GM19351 (cell line): ENCODE measurements at regions not wholly inside any gene's neighbourhood (a gene's known extent, or its start where the extent isn't known, plus 50 kb on each side); places are given as distances from the start of the nearest gene placed in this dataset.

Experiments used
- ATAC-seq: cut with Tn5 transposase; IDR thresholded peaks from one replicate; pipeline ENCODE4 v1.9.1; 2021; ENCODE audit warnings: mild to moderate bottlenecking, moderate library complexity; ENCODE audit not compliant: unreplicated experiment

DNA sequence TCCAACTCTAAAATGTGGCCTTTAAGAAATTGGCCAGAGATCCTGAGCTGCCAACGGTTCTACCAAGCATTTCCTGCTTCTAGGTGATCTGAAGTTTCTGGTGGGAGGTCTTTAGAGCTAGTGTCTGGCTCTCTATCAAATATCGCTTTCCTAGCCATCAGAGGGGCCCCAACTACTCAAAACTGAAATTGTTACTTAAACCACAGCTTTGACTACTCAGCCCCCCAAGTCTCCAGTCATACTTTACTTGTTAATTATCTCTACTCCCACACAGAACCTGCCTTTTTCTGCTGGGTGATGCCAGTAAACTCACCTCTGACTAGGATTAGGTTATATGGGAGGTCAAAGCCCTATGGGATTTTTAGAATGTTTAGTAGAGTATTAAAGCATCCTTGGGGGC lies 95.1 kb downstream of the FASLG start:
- no peak for ATAC-seq

DNA sequence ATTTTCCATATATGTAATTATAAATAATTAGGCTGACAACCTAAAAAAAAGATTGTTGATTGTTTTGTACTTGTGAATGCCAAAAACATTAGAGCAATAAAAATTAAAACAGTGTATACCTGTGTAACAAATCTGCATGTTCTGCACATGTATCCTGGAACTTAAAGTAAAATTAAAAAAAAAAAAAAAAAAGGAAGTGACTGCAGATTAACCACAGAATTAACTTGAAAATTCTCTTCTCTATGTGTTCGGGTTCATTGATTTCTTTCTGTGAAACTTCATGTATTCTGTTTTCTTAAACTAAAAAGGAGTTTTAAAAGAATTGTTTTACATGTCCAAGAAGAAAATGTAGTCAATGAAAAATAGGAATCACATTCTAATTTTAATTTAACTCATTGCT lies 95.7 kb downstream of the FASLG start:
- ATAC-seq: no peak

DNA sequence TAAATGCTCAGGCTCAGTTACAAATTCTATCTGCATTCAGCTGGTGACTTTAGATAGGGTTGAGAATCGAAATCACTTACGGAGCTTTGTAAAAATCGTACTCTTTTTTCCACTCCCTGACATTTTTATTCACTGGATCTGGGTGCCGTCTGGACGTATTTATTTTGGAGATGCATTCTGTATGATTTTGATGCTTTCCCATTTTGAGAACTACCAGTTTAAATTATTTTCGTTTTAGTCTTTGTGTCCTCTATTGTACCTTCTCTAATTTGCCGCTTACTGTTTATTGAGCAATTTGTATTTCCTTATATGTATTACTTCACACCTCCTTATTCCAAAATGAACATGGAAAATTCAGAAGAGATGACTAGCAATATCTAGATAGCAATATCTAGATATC lies 96.2 kb downstream of the FASLG start:
- no peak for ATAC-seq

DNA sequence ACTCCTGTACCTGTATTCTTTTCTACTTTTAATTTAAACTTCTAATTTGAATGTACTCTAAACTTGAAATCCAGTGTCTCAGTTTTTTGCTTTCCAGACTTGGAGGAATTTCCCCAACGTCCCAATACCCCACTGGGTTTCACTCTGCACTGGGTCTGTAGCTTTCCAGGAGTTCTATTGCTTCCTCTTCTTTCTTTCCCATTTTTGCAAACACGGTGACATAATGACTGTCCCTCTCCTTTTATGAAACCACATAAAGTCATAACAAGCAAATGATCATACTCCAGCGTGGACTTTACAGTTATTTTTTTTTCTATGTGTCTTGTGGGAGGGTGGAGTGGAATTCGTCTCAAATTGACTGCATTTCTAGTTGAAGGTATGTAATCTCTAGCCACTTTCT lies 97.1 kb downstream of the FASLG start:
- no peak for ATAC-seq

DNA sequence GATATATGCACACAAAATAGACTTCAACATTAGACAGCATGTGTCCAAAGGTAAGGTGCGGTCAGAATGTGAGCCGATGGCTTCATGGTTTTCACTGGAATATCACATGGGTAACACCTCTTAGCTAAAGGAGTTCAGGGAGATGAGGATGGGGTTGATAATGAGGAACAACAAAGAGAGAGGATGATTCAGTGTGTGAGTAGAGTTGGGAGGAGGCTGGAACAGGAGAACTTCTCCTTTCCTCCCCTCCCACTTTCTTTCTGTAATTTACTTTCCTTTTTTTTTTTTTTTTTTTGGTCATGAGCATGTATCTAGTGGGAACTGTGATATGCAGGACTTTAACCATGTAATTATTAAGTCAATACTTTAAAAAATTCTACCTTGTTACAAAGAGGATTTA lies 99.4 kb downstream of the FASLG start:
- ATAC-seq: no peak

DNA sequence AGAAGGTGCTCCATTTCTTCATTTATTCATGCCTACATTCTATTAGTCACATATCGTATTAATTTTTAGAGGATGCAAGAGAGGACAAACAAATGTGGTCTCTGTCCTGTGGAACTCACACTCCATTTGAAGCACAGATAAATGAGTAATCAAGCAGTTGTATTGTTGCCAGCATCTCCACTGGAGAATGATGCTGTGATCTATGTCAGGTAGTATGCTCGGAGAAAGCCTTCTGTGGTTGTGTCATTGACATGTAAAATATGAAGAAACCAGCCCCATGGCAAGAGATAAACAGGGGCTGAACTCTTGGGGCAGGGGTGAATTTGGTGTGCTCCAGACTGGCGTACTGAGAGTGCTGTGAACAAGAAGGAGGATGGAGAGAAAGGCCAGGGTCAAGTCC lies 101.2 kb downstream of the FASLG start:
- no peak for ATAC-seq

DNA sequence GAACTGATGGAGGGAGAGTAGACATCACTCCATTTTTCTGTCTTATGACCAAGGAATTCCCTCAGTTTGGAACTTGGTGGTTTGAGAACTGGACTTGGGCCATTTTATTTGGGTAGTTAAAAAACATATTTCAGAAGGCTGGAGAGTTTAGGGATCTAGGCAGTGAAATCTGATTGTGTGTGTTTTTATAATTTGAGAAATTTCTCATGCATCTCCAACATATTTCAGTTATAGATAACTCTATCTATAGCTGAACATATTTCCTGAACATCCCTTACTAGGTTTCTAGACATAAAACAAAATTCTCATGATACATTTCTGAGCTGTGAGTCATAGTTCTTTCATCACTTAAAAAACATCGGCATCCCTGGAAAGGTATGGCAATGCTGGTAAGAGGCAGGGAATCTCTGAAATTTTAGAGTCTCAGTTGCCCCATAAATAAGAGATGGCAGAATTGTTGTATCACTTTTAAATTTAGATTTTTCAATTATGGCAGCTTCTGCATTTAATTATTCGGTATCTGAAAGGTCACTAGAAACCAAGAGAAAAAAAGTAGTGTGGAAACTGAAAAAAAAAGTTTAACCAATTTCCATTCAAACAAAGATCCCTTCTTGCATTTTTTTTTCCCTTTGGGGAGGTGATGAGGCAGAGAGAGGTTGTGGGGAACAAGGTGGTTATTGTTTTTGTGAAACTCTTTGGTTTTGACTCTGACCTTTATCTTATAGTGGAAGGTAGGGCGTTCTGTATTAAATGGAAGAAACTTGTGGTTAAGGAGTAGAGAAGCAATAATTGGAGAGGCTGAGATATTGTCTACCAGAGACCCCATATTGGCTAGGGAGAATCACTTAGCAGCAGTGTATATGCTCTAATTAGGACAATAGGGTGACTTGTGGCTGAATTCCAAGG lies 102.9 kb downstream of the FASLG start:
- no peak for ATAC-seq

DNA sequence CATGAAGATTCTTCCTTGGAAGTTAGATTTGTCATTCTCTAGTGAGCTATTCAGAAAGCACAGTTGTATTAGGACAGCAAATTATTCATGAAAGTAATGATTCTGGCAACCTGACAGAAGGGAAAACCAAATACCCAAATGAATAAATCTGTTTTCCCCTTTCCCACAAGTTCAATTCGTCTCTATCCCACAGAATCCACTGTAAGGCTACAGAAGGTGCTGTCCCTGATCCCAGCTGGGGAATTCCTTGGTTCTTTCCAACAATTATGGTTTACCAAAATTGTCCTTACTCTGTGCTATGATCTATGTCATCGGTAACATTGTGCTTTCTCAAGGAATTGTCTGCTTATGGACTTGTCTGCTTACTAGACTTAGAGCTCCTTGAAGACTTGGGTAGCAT lies 104.2 kb downstream of the FASLG start:
- no peak for ATAC-seq

DNA sequence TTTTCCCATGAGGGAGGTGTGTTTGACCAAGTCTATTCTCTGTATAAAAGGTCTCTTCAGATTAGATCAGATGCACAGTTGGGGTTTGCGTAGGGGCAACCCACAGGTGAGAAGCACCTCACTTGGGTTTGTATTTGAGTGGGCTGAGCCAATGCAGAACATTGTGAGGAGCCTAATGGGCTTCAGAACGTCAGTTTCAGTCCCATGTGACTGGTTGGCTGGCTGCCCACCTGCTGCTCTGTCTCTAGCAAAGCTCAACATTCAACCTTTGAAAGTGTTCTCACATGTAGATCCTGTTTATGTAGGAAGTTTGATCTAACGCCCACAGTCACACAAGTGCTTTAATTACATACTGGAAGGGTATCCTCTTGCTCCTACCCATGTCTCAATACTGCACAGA lies 105.5 kb downstream of the FASLG start:
- ATAC-seq: no peak

DNA sequence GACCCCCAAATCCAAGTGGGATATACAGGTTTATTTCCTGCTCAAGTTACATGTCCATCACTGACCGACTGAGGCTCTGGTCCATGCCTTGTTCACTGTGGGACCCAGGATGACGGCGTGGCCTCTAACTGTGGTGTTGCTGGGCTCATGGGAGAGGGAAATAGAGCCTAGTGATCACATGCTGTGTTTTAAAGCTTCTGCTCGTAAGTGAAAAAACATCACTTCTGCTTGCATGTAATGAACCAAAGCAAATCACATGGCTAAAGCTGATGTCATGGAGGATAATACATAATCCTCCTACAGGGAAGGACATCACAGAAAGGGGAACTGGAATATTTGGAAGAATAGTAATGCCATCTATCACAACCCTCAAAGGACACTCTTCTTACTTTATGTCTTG lies 107.6 kb downstream of the FASLG start:
- no peak for ATAC-seq

DNA sequence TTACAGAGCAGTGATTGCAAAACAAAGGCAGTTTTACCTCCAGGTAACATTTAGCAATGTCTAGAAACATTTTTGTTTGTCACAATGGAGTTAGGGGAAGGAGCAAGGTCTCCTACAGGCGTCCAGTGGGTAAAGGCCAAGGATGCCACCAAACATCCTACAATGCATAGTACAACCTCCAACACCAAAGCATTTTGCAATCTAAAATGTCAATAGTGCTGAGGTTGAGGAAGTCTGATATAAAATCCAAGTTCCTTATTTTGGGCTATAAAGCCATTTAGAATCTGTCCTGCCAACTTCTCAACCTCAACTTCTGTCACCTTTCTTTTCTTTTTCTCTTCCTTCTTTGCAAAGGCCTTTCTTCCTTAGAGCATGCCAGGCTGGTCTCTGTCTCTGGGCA lies 111.2 kb downstream of the FASLG start:
- no peak for ATAC-seq

DNA sequence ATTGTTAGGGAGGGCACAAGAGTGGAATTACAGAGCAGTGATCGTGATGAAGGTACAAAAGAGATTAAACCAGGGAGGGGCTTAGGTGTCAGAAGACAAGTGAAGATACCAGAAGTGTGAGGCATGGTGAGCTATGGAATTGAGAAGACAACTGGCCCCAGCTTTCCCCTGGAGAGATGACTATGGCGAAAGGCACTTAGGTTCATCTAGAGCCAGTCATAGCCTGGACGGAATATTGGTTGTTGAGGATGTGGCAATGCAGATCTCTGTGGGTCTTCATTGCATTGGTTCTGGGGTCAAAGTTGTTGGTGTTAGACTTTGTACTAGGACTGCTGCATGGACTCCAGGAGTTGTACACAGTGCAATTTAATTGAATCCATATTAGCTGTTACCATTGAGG lies 115.7 kb downstream of the FASLG start:
- no peak for ATAC-seq

DNA sequence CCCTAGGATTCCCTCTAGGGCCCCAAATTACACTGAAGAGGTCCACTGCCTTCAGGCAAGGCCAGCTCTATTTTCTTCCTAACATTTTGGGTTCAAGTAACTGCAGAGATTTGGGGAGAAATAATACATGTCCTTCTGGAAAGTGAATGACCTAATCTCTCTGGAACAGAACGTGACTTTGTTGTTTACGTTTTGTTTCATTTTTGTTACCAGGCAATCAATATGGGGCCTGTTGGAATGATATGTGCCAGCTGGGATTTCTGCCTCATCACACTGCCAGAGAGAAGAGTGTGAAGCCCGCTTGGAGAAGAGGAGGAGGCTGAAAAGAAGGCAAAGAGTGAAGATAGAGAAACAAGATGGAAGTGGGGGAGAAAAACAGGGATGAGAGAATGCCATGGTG lies 116.7 kb downstream of the FASLG start:
- no peak for ATAC-seq

DNA sequence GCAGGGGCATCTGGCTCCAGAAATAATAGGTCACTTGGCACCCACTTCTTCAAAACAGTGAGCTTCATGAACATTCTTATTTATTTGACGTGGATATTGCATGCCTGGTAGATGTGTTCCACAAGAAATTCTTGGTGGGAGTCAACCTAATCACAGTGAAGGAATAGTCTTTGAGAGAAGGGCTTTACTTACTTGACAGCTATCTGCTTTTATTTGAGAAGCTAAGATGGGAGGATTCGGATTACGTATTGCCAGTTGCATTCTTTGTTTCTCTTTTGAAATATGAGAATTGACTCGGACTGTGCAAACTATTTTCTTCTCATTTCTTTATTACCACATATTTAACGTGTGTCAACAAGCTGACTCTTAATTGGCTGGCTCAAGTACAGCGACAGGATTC lies 117.2 kb downstream of the FASLG start:
- no peak for ATAC-seq

DNA sequence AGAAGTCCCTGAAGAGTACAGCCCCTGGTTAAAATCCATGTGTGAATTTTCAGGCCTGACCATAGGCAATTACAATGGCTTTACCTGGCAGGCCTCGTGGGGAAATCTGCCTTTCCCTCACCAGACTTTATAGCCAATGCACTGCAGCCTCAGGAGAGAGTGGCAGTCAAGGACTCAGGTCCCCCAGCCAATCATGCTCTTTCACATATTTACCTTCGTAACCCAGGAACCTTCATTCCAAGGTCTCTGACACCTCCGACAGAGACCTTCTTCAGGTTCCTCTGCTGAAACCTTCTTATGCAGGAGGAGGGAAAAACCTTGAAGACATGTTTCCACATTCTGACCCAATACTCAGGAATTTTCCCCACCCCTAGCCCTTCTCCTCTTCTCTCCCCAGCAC lies 118.9 kb downstream of the FASLG start:
- ATAC-seq: no peak

DNA sequence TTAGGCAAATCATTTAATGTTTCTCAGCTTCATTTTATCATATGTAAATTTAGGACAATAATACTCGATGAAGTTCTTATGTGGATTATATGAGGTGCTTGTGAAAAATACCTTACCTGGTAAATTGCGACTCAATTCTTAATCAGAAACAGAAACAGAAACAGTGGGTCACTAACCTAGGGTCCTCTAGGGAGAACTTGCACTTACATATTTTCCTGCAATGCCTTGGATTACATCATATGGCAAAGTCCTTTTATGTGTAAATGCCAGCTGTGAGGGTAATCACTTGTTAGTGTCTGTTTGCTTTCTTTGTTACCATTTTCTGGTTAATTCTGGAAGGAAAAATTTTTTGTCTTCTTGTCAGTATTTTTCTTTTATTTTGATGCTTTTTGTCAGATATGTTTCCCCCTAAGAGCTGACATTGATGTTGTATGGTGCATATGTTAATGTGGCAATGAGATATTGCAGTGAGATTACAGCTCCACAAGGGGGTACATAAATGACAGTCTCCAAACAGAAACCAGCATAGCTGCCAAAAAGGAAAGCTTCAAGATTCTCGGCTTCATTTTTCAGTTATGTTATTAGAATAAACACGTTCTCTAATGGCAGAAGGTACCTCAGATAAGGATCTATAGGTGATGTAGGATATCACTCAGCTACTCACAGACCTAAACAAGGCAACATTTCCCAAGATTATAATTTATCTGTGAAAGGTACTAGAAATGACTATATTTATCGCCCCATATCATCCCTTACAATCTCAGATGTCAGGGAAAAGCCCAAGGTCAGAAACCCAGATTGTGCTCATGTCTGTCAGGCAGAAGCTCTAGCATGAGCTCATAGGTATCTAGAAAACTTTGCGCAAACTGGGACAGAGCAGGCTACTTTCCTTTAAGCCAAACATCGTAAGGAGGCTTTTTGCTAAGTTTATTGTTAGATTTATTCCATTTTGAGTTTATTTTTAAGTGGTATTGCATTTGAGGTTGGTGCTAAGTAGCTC lies 119.9 kb downstream of the FASLG start:
- peak; percentile 72 for ATAC-seq

DNA sequence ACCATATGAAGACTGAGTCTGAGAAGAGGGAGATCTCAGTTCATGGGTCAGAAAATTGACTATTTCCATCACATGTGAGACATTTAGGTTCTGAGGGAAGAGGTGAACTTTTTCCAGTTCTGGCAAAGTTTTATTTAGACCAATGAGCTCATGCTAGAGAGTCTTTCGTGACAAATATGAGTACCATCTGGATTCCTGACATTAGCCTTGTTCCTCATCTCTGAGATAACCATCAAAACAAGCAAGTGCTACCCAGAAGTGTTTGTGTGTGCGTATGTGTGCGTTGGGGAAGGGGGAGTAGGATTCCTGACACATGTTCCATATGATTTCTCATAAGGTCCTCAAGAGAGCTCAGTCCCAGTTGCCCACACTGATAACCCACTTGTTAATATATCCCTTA lies 120.6 kb downstream of the FASLG start:
- ATAC-seq: no peak

DNA sequence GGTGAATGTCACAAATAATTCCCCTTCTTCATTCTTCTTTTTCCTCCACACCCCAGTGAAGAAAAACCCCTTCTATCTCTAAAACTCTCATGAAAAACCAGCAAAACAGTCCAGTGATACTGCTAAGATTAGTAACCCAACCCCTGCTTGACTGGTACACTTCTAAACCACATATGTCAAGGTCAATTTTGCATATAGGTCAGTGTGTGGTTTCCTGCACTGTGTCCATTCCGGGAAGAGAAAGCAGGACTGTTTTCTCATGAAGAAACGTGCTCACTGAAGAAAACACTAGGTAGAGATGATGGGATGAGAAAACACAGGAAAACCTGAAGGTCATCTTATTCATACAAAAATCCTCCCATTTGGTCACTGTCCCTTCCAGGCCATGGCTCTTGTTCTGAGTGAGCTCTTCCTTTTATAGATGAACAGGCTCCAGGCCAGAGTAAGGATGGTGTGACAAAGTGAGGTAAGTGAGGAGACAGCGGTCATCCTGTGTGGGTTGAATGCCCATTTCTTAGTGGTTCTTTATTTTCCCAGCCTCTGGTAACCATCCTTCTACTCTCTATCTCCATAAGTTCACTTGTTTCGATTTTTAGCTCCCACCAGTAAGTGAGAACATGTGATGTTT lies 122.7 kb downstream of the FASLG start:
- ATAC-seq: peak; percentile 71

DNA sequence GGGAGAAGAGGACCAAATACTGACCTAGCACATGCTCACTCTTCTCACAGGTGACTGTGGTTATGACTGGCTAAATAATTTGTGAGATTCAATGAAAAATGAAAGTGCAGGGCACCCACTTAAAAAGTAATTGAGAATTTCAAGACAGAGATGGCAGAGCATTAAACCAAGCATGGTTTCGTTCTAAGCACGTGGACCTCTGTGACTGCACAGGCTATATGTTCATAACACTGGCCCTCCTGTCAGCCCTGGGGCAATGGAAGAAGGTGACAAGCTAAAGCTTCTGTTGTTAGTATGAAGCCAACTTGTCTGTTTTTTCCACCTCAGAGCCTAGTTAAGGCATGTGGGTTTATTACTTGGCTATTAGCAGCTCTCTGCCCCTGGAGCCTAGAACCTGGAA lies 130.9 kb downstream of the FASLG start:
- ATAC-seq: no peak

DNA sequence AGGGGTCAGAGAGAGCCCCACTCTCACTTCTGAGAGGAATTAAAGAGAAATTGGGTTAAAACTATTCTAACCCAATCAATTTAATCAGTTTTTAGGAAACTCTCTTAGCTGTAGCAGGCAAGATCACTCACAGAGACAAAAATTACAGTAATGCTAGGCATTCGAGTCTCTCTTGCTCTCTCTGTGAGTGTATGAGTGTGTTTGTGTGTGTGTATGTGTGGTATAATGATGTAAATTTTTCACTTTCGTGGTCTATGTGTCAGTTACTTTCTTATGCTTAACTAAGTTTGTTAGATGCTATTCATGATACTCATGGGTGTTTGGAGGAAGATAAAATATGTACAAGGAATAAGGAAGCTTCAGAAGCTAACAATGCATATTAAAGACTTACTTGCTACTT lies 131.3 kb downstream of the FASLG start:
- ATAC-seq: no peak

DNA sequence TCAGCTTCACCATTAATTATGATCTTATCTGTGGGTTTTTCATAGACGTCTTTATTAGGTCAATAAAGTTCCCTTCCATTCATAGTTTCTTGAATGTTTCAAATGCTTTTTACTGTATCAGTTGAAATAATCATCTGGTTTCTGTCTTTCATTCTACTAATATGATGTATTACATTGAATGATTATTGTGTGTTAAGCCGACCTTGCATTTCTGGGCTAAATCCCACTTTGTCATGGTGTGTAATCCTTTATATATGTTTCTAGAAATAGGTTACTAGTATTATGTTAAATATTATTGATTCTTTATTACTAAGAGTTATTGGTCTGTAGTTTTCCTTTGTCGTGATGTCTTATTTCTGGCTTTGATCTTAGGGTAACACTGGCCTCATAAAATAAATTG lies 134.9 kb downstream of the FASLG start:
- ATAC-seq: no peak
